Heart left ventricle (tissue), 16 donors: ENCODE measurements at regions not wholly inside any gene's neighbourhood (a gene's known extent, or its start where the extent isn't known, plus 50 kb on each side); places are given as distances from the start of the nearest gene placed in this dataset.

Experiments used
- ATAC-seq, 4 donors: fragments of 200-7000 bp; cut with Tn5 transposase; one replicate each; pipeline ENCODE4 v1.9.1; 2020 to 2022; ENCODE audit warnings: moderate library complexity in 4 of 4, mild to moderate bottlenecking in 3 of 4, moderate number of reproducible peaks in 1 of 4
- DNase-seq, 5 donors: peaks; one replicate each; pipeline ENCODE4 v3.0.0-alpha.2; 2020
- H3K27ac ChIP-seq, 12 donors: fragments of 200-600 bp; sonication (generic) in 4 of 12; one replicate each; pipeline versions ENCODE4 v1.5.0 to v1.8.0; 2016 to 2022; ENCODE audit warnings: mild to moderate bottlenecking in 2 of 12
- H3K27me3 ChIP-seq, 9 donors: fragments of 200-600 bp; sonication (generic) in 2 of 9; one replicate each; pipeline versions ENCODE4 v1.5.1 to v1.8.0; 2016 to 2022; ENCODE audit warnings: mild to moderate bottlenecking in 3 of 9
- H3K36me3 ChIP-seq, 9 donors: fragments of 200-600 bp; sonication (generic) in 2 of 9; one replicate each; pipeline versions ENCODE4 v1.5.0 to v1.8.0; 2018 to 2022; ENCODE audit warnings: mild to moderate bottlenecking in 2 of 9
- H3K4me1 ChIP-seq, 12 donors: fragments of 200-600 bp; sonication (generic) in 4 of 12; one replicate each; pipeline versions ENCODE4 v1.5.0 to v1.8.0; 2016 to 2022; ENCODE audit warnings: mild to moderate bottlenecking in 3 of 12
- H3K4me3 ChIP-seq, 12 donors: fragments of 200-600 bp; sonication (generic) in 4 of 12; one replicate each; pipeline versions ENCODE4 v1.5.0 to v1.8.0; 2017 to 2022; ENCODE audit warnings: mild to moderate bottlenecking in 9 of 12, moderate library complexity in 4 of 12
- H3K9me3 ChIP-seq, 12 donors: fragments of 200-600 bp; sonication (generic) in 4 of 12; one replicate each; pipeline versions ENCODE4 v1.5.0 to v1.8.0; 2016 to 2022; ENCODE audit warnings: mild to moderate bottlenecking in 1 of 12
- POLR2A ChIP-seq, 2 donors: fragments of 450-650 bp; IDR thresholded peaks; one replicate each; pipeline ENCODE4 v1.6.1; 2017; ENCODE audit warnings: antibody characterized with exemption in 2 of 2, mild to moderate bottlenecking in 2 of 2, moderate library complexity in 2 of 2
- WGBS, 4 donors: extraction: QIAGEN DNeasy Blood & Tissue Kit in 2 of 4; methylation state at CpG; one replicate each; pipeline versions ENCODE4 v1.1.5 to v1.1.7; 2013 to 2018; 5-methylcytosine and 5-hydroxymethylcytosine counted together
- intact Hi-C, 10 donors: fragments of 100-400 bp; cut with DNase I; formaldehyde crosslinking; loops; one replicate each; pipeline versions ENCODE4 v1.11.1 to v1.14.2; 2022
- TF ChIP-seq, protein P1 (sequence below), 12 donors: fragments of 200-600 bp; sonication (generic) in 4 of 12; IDR thresholded peaks; one replicate each; pipeline versions ENCODE4 v1.5.0 to v1.8.0; 2018 to 2022; ENCODE audit warnings: antibody characterized with exemption in 12 of 12, mild to moderate bottlenecking in 5 of 12
- donor health status: ischemic (EF 13 %, LVEDD 7.1; RV severe dilation, severe dysfunction).
- donor health status: healthy with polysubstance abuse.
- donor health status: DM: no; HTN: yes; CAD: no.
- donor health status: DM: no; HTN: no; CAD: no.
- donor health status: ischemic (EF 25% LVEDD 6.9; RV normal size, moderate dysfunction).
- donor health status: ischemic (EF 25% LVEDD 5.7; RV mildly dilated, moderate dysfunction).
- donor health status: healthy.
- donor health status: DM: yes; HTN: yes; CAD: no.
- donor health status: ischemic (EF 35%, LVEDD 5.7; RV mildly dilated, moderate dysfunction).
- donor health status: nonischemic (EF 11% LVEDD 7.7; RV severe dilation, severe dysfunction).
- donor health status: DM: yes; HTN: yes; CAD: no.
- donor health status: PGD.
- donor health status: ischemic (EF 29% LVEDD 5.4; RV normal size, mild dysfunction).
- donor health status: nonischemic (EF 23%, LVEDD 6.1; RV moderate dilation, normal function).

DNA sequence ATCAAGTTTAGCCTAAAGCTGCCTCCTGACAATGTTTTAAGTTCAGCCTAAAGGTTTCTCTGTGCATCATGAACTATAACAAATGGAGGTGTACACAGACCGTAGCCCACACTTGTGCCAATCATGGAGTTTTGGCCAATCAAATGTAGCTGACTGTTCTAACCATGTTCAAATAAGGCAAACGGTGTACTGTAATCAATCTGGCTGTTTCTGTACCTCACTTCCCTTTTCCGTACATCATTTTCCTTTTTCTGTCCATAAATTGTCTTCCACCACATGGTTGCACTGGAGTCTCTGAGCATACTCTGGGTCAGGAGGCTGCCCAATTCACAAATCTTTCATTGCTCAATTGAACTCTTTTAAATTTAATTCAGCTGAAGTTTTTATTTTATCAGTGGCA lies 132.2 kb upstream of the UST start:
- Histone ChIP-seq H3K27me3 (no peaks in the 10 kb centered on the region), H3K27ac (no peak overlapping the region), H3K36me3 (no peaks in the 10 kb centered on the region), H3K4me1 (peaks cover 0 to 18% (median 4%) of the 10 kb centered on the region in 12 donors), H3K9me3 (no peaks in the 10 kb centered on the region), H3K4me3 (no peak overlapping the region)
- DNase-seq (no peak), ATAC-seq (no peak)
- 83 to 85% (median 84%) methylated on average over 3 of the region's 3 CpGs for WGBS, 4 donors
- intact Hi-C loops = no loop called here
- TF ChIP-seq, protein P1, sequence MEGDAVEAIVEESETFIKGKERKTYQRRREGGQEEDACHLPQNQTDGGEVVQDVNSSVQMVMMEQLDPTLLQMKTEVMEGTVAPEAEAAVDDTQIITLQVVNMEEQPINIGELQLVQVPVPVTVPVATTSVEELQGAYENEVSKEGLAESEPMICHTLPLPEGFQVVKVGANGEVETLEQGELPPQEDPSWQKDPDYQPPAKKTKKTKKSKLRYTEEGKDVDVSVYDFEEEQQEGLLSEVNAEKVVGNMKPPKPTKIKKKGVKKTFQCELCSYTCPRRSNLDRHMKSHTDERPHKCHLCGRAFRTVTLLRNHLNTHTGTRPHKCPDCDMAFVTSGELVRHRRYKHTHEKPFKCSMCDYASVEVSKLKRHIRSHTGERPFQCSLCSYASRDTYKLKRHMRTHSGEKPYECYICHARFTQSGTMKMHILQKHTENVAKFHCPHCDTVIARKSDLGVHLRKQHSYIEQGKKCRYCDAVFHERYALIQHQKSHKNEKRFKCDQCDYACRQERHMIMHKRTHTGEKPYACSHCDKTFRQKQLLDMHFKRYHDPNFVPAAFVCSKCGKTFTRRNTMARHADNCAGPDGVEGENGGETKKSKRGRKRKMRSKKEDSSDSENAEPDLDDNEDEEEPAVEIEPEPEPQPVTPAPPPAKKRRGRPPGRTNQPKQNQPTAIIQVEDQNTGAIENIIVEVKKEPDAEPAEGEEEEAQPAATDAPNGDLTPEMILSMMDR (IDR thresholded peaks at IDR 0.05) = no peak
- no peak for TF ChIP-seq POLR2A (IDR thresholded peaks at IDR 0.05)

DNA sequence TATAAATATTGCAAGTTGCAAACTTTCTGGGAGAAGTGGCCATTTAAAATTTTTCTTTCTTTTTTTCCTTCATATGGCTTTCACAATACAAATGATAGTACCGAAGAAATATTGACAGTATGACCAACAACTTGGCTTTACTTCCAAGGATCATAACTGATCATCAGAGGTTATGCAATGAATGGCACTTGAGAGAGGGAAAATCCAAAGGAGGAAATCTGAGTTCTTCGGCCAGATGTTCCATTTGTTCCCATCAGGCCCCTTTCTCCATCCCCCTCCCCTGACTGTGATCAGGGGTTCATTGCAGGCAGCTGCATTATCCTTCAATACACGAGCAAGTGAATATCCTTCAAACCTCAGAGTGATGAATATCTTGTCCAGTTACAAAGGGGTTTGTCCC lies 130.0 kb upstream of the UST start:
- H3K4me3 ChIP-seq = no peak overlapping the region
- WGBS, 4 donors = 54 to 65% (median 59%) methylated on average over 3 of the region's 3 CpGs
- no peaks in the 10 kb centered on the region for H3K36me3 ChIP-seq
- no peak for TF ChIP-seq POLR2A (IDR thresholded peaks at IDR 0.05)
- TF ChIP-seq, protein P1 (IDR thresholded peaks at IDR 0.05) = no peak
- peaks cover 0 to 5% (median under 1%) of the 10 kb centered on the region in 12 donors for H3K4me1 ChIP-seq
- no peaks in the 10 kb centered on the region for H3K27me3 ChIP-seq
- DNase-seq = no peak
- H3K9me3 ChIP-seq = no peaks in the 10 kb centered on the region
- no peak overlapping the region for H3K27ac ChIP-seq
- ATAC-seq = no peak
- intact Hi-C loops = no loop called here

DNA sequence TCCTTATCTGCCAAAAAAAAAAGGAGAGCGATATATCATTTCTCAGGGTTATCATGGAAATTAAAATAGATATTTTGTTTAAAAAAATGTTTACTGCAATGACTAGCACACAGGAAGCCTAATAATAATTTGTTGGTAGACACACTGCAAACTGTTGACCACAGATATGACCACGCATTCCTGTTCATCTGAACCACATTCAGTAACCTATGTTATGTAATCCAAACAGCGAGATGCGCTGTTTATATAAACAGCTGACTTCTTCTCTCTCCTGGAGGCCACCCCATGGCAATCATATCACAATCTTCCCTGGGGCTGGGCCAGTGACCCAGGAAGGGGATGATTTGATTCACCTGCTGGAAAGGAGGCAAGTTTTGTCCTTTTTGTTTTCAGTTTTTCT lies 129.3 kb upstream of the UST start:
- Histone ChIP-seq H3K4me1 (peaks cover 0 to 5% (median 0%) of the 10 kb centered on the region in 12 donors), H3K4me3 (no peak overlapping the region), H3K36me3 (no peaks in the 10 kb centered on the region), H3K27me3 (no peaks in the 10 kb centered on the region), H3K9me3 (no peaks in the 10 kb centered on the region), H3K27ac (no peak overlapping the region)
- TF ChIP-seq, protein P1 (IDR thresholded peaks at IDR 0.05) = no peak
- no peak for TF ChIP-seq POLR2A (IDR thresholded peaks at IDR 0.05)
- intact Hi-C loops = no loop called here
- 86 to 94% (median 88%) methylated on average over 4 of the region's 4 CpGs for WGBS, 4 donors
- ATAC-seq = no peak
- no peak for DNase-seq

DNA sequence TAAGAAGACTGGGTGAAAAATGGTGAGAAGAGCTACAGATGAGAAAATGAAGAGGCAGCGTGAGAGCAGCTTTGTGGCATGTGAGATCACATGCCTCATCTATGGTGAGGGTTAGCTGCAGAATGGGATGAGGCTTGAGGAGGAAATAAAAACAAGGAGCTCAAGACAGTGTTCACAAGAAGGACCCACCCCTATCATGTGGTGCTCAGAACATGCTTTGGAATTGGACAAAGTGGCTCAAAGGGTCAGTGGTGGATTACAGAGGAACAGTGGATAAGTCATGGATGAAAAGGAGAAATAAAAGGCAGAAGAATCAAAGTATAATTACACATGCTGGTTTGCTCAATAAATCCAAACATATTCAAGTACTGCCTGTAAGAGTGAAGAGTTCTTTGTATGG lies 126.9 kb upstream of the UST start:
- H3K27me3 ChIP-seq = no peaks in the 10 kb centered on the region
- TF ChIP-seq POLR2A (IDR thresholded peaks at IDR 0.05) = no peak
- TF ChIP-seq, protein P1 (IDR thresholded peaks at IDR 0.05) = no peak
- no peak for DNase-seq
- H3K27ac ChIP-seq = no peak overlapping the region
- 89 to 99% (median 96%) methylated on average over 1 of the region's 1 CpG for WGBS, 4 donors
- no peaks in the 10 kb centered on the region for H3K36me3 ChIP-seq
- no peak overlapping the region for H3K4me3 ChIP-seq
- H3K9me3 ChIP-seq = no peaks in the 10 kb centered on the region
- H3K4me1 ChIP-seq = peaks cover 0 to 10% (median 0%) of the 10 kb centered on the region in 12 donors
- intact Hi-C loops = no loop called here
- ATAC-seq = no peak
